Spleen (tissue), 7 donors: ENCODE measurements at regions not wholly inside any gene's neighbourhood (a gene's known extent, or its start where the extent isn't known, plus 50 kb on each side); places are given as distances from the start of the nearest gene placed in this dataset.

Source experiments
- CTCF ChIP-seq, 11 experiments: fragments of 200-600 bp in 7 of 11; fragments of 450-650 bp in 4 of 11; sonication (generic) in 4 of 11; IDR thresholded peaks in 8 of 11; conservative IDR thresholded peaks in 3 of 11; 1 replicate in 7 of 11; 2 replicates in 4 of 11; pipeline versions ENCODE4 v1.4.0 to v1.8.0; 2016 to 2021; ENCODE audit warnings: antibody characterized with exemption in 11 of 11, inconsistent platforms in 4 of 11, mild to moderate bottlenecking in 1 of 11
- POLR2A ChIP-seq, 3 donors: fragments of 450-650 bp; IDR thresholded peaks; one replicate each; pipeline ENCODE4 v1.5.1; 2017; ENCODE audit warnings: antibody characterized with exemption in 3 of 3, mild to moderate bottlenecking in 1 of 3
- POLR2AphosphoS5 ChIP-seq, 3 donors: sonication (generic); formaldehyde crosslinking; IDR thresholded peaks; one replicate each; pipeline ENCODE4 v1.5.1; 2017; ENCODE audit warnings: antibody characterized with exemption in 3 of 3
- donor health status: DM: no; HTN: no; CAD: no; lungs with moderate emphysema.
- donor health status: DM: no; HTN: no; CAD: no.
- donor health status: DM: no; HTN: no; CAD: no.

GRCh38 chr15:96807361-96807760 lies 476.9 kb downstream of the NR2F2 start:
- no peak for TF ChIP-seq CTCF (IDR thresholded peaks at IDR 0.05 in 8 of 11, conservative IDR thresholded peaks at IDR 0.05 in 3 of 11)
- no peak for TF ChIP-seq POLR2A (IDR thresholded peaks at IDR 0.05)
- no peak for TF ChIP-seq POLR2AphosphoS5 (IDR thresholded peaks at IDR 0.05)
